Lung (tissue), 11 donors: ENCODE measurements at regions not wholly inside any gene's neighbourhood (a gene's known extent, or its start where the extent isn't known, plus 50 kb on each side); places are given as distances from the start of the nearest gene placed in this dataset.

Experiments
- ATAC-seq: fragments of 200-7000 bp; cut with Tn5 transposase; one replicate; pipeline ENCODE4 v1.9.1; 2020; ENCODE audit warnings: moderate number of reproducible peaks; ENCODE audit not compliant: insufficient read depth, low FRiP score
- DNase-seq, 3 donors: peaks; one replicate each; pipeline ENCODE4 v3.0.0-alpha.2; 2013 to 2017
- H3K27ac ChIP-seq, 2 donors: one replicate each; pipeline ENCODE4 v1.5.1; 2013; ENCODE audit warnings: mild to moderate bottlenecking in 2 of 2, moderate library complexity in 2 of 2, control low read depth in 1 of 2, inconsistent platforms in 1 of 2, low read depth in 1 of 2, low read length in 1 of 2
- H3K27me3 ChIP-seq, 3 donors: one replicate each; pipeline ENCODE4 v1.5.1; 2013; ENCODE audit warnings: low read length in 2 of 3; ENCODE audit not compliant: control insufficient read depth in 3 of 3, insufficient read depth in 3 of 3
- H3K36me3 ChIP-seq, 4 donors: one replicate each; pipeline ENCODE4 v1.5.1; 2013; ENCODE audit warnings: low read length in 4 of 4, mild to moderate bottlenecking in 1 of 4, moderate library complexity in 1 of 4; ENCODE audit not compliant: control insufficient read depth in 4 of 4, insufficient read depth in 4 of 4
- H3K4me1 ChIP-seq, 5 donors: one replicate each; pipeline ENCODE4 v1.5.1; 2013; ENCODE audit warnings: low read length in 5 of 5, mild to moderate bottlenecking in 2 of 5, moderate library complexity in 1 of 5; ENCODE audit not compliant: control insufficient read depth in 5 of 5, insufficient read depth in 5 of 5
- H3K4me3 ChIP-seq: one replicate; pipeline ENCODE4 v1.5.1; 2013; ENCODE audit warnings: mild to moderate bottlenecking, control low read depth, moderate library complexity
- H3K9ac ChIP-seq, 2 donors: one replicate each; pipeline ENCODE4 v1.5.1; 2013; ENCODE audit warnings: low read length in 2 of 2, control low read depth in 1 of 2; ENCODE audit not compliant: insufficient read depth in 1 of 2
- H3K9me3 ChIP-seq, 4 donors: one replicate each; pipeline ENCODE4 v1.5.1; 2013; ENCODE audit warnings: low read length in 3 of 4, mild to moderate bottlenecking in 1 of 4, moderate library complexity in 1 of 4; ENCODE audit not compliant: control insufficient read depth in 4 of 4, insufficient read depth in 3 of 4
- WGBS, 2 donors: extraction: QIAGEN DNeasy Blood & Tissue Kit; methylation state at CpG; one replicate each; pipeline ENCODE4 v1.1.7; 2013; 5-methylcytosine and 5-hydroxymethylcytosine counted together
- TF ChIP-seq, protein P1 (sequence below): IDR thresholded peaks from 2 replicates; pipeline ENCODE4 v1.5.1; 2012; ENCODE audit warnings: mild to moderate bottlenecking; ENCODE audit errors: control extremely low read depth, extremely low read depth
- donor health status: control.
- donor health status: control.
- donor health status: Bipolar disorder and iron deficiency.
- donor health status: healthy.
- donor health status: DM: yes; HTN: yes; CAD: no.

DNA sequence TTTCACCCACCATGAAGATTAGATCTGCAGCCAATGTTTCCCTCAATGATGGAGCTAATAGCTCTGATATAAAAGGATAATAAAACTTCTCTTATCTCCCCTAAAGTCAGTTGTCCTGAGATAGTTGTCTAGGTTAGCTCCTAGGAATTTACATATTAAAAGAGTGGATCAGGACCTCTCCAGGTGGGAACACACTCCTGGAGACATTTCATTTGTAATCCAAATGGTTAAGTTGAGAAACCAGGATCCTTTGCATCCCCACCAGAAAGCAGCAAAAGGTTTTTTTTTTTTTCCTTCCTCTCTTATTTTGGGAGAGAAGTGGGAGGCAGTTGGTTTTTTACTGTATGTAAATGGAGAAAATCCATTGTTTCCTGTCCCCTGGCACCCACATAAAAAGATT is 182.5 kb upstream of the FBXL17 start:
- no peak overlapping the region for H3K27ac ChIP-seq
- no peak overlapping the region for H3K4me3 ChIP-seq
- ATAC-seq (no peak), DNase-seq (no peak)
- H3K9ac ChIP-seq, result no peak overlapping the region
- no peaks in the 10 kb centered on the region for H3K27me3 ChIP-seq
- no peaks in the 10 kb centered on the region for H3K36me3 ChIP-seq
- TF ChIP-seq, protein P1, sequence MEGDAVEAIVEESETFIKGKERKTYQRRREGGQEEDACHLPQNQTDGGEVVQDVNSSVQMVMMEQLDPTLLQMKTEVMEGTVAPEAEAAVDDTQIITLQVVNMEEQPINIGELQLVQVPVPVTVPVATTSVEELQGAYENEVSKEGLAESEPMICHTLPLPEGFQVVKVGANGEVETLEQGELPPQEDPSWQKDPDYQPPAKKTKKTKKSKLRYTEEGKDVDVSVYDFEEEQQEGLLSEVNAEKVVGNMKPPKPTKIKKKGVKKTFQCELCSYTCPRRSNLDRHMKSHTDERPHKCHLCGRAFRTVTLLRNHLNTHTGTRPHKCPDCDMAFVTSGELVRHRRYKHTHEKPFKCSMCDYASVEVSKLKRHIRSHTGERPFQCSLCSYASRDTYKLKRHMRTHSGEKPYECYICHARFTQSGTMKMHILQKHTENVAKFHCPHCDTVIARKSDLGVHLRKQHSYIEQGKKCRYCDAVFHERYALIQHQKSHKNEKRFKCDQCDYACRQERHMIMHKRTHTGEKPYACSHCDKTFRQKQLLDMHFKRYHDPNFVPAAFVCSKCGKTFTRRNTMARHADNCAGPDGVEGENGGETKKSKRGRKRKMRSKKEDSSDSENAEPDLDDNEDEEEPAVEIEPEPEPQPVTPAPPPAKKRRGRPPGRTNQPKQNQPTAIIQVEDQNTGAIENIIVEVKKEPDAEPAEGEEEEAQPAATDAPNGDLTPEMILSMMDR, result no peak
- no peaks in the 10 kb centered on the region for H3K9me3 ChIP-seq
- no peaks in the 10 kb centered on the region for H3K4me1 ChIP-seq

DNA sequence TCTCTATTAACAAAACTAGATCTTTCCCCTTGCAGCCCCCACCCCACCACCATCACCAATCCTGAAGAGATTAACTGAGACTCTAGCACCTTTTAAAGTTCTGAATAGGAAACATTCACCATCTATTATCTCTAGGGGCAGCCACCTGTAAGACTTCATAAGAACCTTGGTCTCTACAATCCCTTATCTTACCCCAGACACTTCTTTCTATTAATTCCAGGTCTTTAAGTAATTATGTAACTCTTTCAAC is 180.2 kb upstream of the FBXL17 start:
- DNase-seq (no peak), ATAC-seq (no peak)
- Histone ChIP-seq H3K27me3 (no peaks in the 10 kb centered on the region), H3K4me1 (no peaks in the 10 kb centered on the region), H3K9ac (no peak overlapping the region), H3K27ac (no peak overlapping the region), H3K4me3 (no peak overlapping the region), H3K9me3 (no peaks in the 10 kb centered on the region), H3K36me3 (no peaks in the 10 kb centered on the region)
- TF ChIP-seq, protein P1, result no peak

DNA sequence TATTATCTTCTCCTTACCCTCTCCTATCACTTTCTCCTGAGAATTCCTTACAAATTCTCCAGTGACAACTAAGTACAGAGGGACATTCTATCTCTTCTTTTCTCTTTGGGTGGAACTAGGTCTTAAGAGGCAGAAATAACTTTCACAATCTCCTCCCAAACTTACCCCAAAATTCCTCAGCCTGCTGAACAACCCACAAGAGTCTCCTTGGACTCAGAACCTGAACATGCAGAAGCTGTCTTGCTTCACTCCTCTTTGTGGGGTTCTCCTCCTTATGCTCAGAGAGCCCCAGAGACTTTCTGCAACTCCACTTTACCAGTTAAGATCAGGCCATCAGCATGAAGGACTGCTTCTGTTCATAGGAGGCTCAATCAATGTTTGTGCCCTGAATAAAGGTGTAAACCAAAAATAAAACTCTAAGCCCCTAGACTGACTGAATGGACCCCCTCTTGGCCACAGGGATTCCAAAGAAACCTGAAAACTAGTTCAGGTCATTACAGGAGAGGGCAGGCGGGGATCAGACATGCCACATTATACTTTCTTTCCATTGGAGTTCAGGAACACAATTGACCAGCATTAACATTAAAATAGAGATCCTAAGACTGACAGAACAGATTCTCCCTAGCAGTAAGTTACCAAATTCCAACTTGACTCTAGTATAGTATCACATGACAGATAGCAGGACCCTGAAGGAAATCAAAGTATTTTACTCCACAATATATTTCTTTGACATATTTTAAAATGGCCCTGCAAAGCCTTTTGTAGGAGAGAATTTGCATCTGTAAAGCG is 179.7 kb upstream of the FBXL17 start:
- H3K27me3 ChIP-seq, result no peaks in the 10 kb centered on the region
- H3K9me3 ChIP-seq, result no peaks in the 10 kb centered on the region
- no peak overlapping the region for H3K9ac ChIP-seq
- H3K27ac ChIP-seq, result no peak overlapping the region
- 94 to 97% methylated on average over 2 of the region's 2 CpGs for WGBS, 2 donors
- ATAC-seq, result no peak
- peaks cover 0 to 3% (median 0%) of the 10 kb centered on the region in 5 donors for H3K4me1 ChIP-seq
- no peak overlapping the region for H3K4me3 ChIP-seq
- no peak for DNase-seq
- TF ChIP-seq, protein P1, result no peak
- H3K36me3 ChIP-seq, result no peaks in the 10 kb centered on the region

DNA sequence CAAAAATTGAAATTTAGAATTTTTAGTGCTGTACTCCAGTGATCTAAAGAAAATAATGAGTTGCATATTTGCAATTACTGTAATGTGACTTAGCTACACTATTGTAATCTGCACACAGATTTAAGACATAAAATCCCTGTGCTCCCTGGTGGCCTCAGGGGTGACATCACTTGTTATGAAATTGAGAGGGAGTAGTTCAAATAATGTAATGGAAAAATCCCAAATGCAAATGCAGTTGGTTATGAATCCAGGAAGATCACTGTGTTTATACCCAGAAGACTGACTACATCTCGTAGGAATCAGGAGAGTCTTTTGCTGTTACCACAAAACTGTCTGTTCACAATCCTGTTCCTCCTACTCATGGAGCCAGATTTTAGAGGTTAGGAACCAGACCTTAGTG is 178.7 kb upstream of the FBXL17 start:
- Histone ChIP-seq H3K27me3 (no peaks in the 10 kb centered on the region), H3K9me3 (no peaks in the 10 kb centered on the region), H3K9ac (no peak overlapping the region), H3K27ac (no peak overlapping the region), H3K36me3 (no peaks in the 10 kb centered on the region), H3K4me3 (no peak overlapping the region), H3K4me1 (peaks cover 0 to 8% (median 0%) of the 10 kb centered on the region in 5 donors)
- 50 to 70% methylated on average over 1 of the region's 1 CpG for WGBS, 2 donors
- no peak for ATAC-seq
- TF ChIP-seq, protein P1, result no peak
- no peak for DNase-seq
